Activated B cell treated with CpG ODN at 0.5 μM for 24 hours (primary cell): ENCODE measurements at regions not wholly inside any gene's neighbourhood (a gene's known extent, or its start where the extent isn't known, plus 50 kb on each side); places are given as distances from the start of the nearest gene placed in this dataset.
"Not testable (repeated sequence)": the region's sequence is repeated elsewhere in the genome, so short reads cannot be mapped to it uniquely, and the experiment has no call there.

Source experiments
- ATAC-seq: fragments of 200-7000 bp; cut with Tn5 transposase; one replicate; pipeline ENCODE4 v1.10.0; 2021; ENCODE audit warnings: low read depth, mild to moderate bottlenecking, moderate library complexity
- CTCF ChIA-PET: fragments of 350-600 bp; sonication (Branson Sonifier 250); formaldehyde crosslinking; loops from one replicate; lab custom pipeline; 2021; ENCODE audit warnings: antibody characterized with exemption; lab: Charles Lee
- POLR2A ChIA-PET: fragments of 350-600 bp; sonication (Branson Sonifier 250); formaldehyde crosslinking; loops from one replicate; lab custom pipeline; 2021; ENCODE audit warnings: antibody characterized with exemption; lab: Charles Lee
- DNase-seq: peaks from one replicate; pipeline ENCODE4 v3.0.0; 2022
- H3K27ac Mint-ChIP-seq: one replicate; pipeline ENCODE4 v1.8.0; 2020; ENCODE audit warnings: mixed read lengths
- H3K27me3 Mint-ChIP-seq: one replicate; pipeline ENCODE4 v1.8.0; 2021; ENCODE audit warnings: mixed read lengths
- H3K36me3 Mint-ChIP-seq: one replicate; pipeline ENCODE4 v1.8.0; 2021; ENCODE audit warnings: low read depth, mixed read lengths
- H3K4me1 Mint-ChIP-seq: one replicate; pipeline ENCODE4 v1.8.0; 2021; ENCODE audit warnings: mixed read lengths
- H3K4me3 Mint-ChIP-seq: one replicate; pipeline ENCODE4 v1.8.0; 2020; ENCODE audit warnings: mild to moderate bottlenecking, mixed read lengths
- H3K9me3 Mint-ChIP-seq: one replicate; pipeline ENCODE4 v1.8.0; 2020; ENCODE audit warnings: mixed read lengths
- intact Hi-C: fragments of 100-400 bp; cut with micrococcal nuclease; formaldehyde crosslinking; loops from one replicate; pipeline ENCODE4 v1.15.1; 2024
- TF ChIP-seq, protein P1 (sequence below): fragments of 200-600 bp; IDR thresholded peaks from one replicate; pipeline ENCODE4 v1.8.0; 2022; ENCODE audit warnings: antibody characterized with exemption, mild to moderate bottlenecking

DNA sequence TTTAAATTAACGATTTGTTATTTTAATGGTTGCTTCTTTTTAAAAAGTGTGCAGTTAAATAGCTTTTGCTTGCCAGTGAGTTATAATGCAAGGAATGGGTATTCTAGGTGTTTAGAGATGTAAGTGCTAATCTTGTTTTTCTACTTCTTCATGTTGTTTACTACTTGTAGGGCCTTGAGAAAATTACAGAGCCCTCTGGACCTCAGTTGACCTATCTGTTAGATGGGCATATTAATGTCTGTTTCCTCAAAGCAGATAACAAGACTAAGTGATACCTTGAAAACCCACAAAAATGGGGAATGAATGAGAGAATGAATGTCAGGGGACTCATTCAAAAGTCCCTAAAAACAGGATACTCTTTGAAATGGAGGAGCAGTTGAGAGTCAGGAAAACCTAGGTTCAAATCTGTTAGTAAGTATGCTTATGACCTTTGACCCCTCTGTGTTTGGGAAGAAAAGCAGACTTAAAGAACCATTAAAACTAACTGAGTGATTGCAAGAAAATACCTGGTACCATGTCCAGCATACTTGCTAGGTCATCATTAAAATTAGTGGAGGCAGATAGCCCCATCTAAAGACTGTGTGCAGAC lies 419.5 kb downstream of the EDEM1 start:
- Mint-ChIP-seq H3K27me3 (no peaks in the 10 kb centered on the region), H3K9me3 (peaks cover 14% of the 10 kb centered on the region), H3K4me3 (no peak overlapping the region), H3K36me3 (no peaks in the 10 kb centered on the region), H3K27ac (no peak overlapping the region), H3K4me1 (no peaks in the 10 kb centered on the region)
- CTCF ChIA-PET: no interaction called here
- intact Hi-C loops: no loop called here
- TF ChIP-seq, protein P1, sequence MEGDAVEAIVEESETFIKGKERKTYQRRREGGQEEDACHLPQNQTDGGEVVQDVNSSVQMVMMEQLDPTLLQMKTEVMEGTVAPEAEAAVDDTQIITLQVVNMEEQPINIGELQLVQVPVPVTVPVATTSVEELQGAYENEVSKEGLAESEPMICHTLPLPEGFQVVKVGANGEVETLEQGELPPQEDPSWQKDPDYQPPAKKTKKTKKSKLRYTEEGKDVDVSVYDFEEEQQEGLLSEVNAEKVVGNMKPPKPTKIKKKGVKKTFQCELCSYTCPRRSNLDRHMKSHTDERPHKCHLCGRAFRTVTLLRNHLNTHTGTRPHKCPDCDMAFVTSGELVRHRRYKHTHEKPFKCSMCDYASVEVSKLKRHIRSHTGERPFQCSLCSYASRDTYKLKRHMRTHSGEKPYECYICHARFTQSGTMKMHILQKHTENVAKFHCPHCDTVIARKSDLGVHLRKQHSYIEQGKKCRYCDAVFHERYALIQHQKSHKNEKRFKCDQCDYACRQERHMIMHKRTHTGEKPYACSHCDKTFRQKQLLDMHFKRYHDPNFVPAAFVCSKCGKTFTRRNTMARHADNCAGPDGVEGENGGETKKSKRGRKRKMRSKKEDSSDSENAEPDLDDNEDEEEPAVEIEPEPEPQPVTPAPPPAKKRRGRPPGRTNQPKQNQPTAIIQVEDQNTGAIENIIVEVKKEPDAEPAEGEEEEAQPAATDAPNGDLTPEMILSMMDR: no peak
- POLR2A ChIA-PET: no interaction called here
- DNase-seq: no peak
- ATAC-seq: no peak

DNA sequence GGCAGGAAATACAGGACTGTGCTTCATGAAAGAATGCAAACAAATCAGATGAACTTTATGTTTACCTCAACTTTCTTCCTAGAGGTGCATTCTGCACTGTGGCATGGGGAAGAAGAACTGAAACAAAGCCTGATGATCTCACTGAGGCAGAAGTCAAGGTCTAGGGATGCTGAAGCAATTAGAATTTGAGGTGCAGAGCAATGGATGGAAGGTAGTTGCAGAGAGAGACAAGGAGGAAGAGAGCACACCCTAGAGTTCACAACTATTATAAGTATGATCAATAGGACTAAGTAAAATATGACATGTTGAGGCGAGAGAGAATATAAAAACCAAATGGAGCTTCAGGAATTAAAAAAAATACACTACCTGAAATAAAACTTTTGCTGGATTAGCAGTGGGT lies 420.1 kb downstream of the EDEM1 start:
- ChIA-PET CTCF (interaction anchor here (0.7 kb wide), 1 partner anchor 17 kb away, joined by 3 read pairs; no protein-coding TSS in a partner anchor), POLR2A (no interaction called here)
- intact Hi-C loops: no loop called here
- DNase-seq (no peak), ATAC-seq (no peak)
- TF ChIP-seq, protein P1: no peak
- Mint-ChIP-seq H3K36me3 (no peaks in the 10 kb centered on the region), H3K4me1 (no peaks in the 10 kb centered on the region), H3K9me3 (peaks cover 8% of the 10 kb centered on the region), H3K27me3 (no peaks in the 10 kb centered on the region), H3K27ac (no peak overlapping the region), H3K4me3 (no peak overlapping the region)

DNA sequence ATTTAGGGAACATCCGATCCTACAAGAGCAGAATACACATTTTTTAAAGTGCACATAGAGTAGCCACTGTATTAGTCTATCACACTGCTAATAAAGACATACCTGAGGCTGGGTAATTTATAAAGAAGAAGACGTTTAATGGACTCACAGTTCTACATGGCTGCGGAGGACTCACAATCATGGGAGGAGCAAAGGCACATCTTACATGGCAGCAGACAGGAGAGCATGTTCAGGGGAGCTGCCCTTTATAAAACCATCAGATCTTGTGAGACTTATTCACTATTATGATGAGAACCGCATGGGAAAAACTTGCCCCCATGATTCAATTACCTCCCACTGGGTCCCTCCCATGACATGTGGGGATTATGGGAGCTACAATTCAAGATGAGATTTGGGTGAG lies 421.5 kb downstream of the EDEM1 start:
- H3K4me3 Mint-ChIP-seq, CTCF ChIA-PET, intact Hi-C loops, H3K27ac Mint-ChIP-seq, DNase-seq, H3K9me3 Mint-ChIP-seq, ATAC-seq, H3K36me3 Mint-ChIP-seq, POLR2A ChIA-PET, H3K4me1 Mint-ChIP-seq, H3K27me3 Mint-ChIP-seq: not testable (repeated sequence)

DNA sequence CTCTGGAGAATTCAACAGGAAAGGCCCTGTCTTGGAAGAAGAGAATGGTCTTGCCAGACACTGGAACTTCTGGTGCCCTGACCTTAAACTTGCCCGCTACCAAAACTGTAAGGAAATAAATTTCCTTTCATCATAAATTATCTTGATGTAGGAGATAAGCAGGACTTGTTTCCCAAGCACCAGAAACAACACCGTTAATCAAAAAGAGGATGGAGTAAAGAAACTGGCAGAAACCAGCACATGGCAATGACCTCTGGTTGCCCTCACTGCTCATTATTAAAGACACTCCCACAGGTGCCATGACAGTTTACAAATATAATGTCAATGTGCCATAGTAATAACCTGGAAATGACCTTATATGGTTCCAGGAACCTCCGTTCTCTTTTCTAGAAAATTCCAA lies 426.1 kb downstream of the EDEM1 start:
- intact Hi-C loops: no loop called here
- no peak for DNase-seq
- Mint-ChIP-seq H3K9me3 (no peaks in the 10 kb centered on the region), H3K36me3 (no peaks in the 10 kb centered on the region), H3K27ac (no peak overlapping the region), H3K4me3 (no peak overlapping the region), H3K4me1 (no peaks in the 10 kb centered on the region), H3K27me3 (no peaks in the 10 kb centered on the region)
- ChIA-PET POLR2A (no interaction called here), CTCF (no interaction called here)
- TF ChIP-seq, protein P1: no peak
- ATAC-seq: no peak

DNA sequence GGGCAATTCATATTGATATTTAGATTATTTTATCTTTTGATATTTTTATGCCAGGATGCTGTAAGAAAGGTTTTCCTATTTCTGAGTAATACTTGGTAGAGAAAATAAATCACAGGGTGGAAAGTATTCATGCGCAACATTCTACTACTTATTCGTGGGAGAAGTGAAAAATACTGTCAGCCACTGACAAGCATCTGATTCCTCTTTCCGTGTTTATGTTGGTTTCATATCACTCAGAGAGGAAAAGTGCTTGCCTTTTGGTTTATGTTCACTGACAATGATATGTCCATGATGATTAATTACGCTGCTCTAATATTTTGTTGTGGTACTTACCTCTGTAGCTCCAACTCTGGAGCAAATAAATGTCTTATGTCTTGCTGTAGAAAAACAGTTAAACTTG lies 429.4 kb downstream of the EDEM1 start:
- ChIA-PET POLR2A (no interaction called here), CTCF (no interaction called here)
- H3K9me3 Mint-ChIP-seq: no peaks in the 10 kb centered on the region
- H3K4me3 Mint-ChIP-seq: no peak overlapping the region
- TF ChIP-seq, protein P1: no peak
- no peak overlapping the region for H3K27ac Mint-ChIP-seq
- intact Hi-C loops: no loop called here
- no peaks in the 10 kb centered on the region for H3K4me1 Mint-ChIP-seq
- DNase-seq (no peak), ATAC-seq (no peak)
- no peaks in the 10 kb centered on the region for H3K27me3 Mint-ChIP-seq
- H3K36me3 Mint-ChIP-seq: no peaks in the 10 kb centered on the region

DNA sequence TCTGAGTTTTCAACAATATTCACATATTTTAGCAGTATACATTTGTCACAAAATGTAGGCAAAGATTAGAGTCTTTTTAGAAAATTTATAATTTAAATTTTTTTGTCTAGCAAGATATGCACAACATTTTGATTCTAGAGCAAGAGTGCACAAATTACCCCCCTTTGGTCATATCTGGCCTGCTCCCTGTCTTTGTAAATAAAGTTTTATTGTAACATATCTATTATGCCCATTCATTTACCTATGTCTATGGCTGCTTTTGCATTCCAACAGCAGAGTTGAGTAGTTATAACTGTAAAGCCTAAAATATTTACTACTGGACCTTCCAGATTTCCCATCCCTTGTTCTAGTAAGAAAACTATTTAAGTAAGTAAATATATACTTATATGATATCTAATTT lies 430.7 kb downstream of the EDEM1 start:
- Mint-ChIP-seq H3K27ac (no peak overlapping the region), H3K9me3 (peaks cover 8% of the 10 kb centered on the region), H3K36me3 (no peaks in the 10 kb centered on the region), H3K4me1 (no peaks in the 10 kb centered on the region), H3K27me3 (no peaks in the 10 kb centered on the region), H3K4me3 (no peak overlapping the region)
- ATAC-seq (no peak), DNase-seq (no peak)
- TF ChIP-seq, protein P1: no peak
- ChIA-PET POLR2A (no interaction called here), CTCF (no interaction called here)
- intact Hi-C loops: no loop called here
